Calu3 (cell line): ENCODE measurements at regions not wholly inside any gene's neighbourhood (a gene's known extent, or its start where the extent isn't known, plus 50 kb on each side); places are given as distances from the start of the nearest gene placed in this dataset.

Experiments
- BruUV-seq: library from RNA; stranded (reverse); fragments of 400-500 nt; replicated peaks from 2 replicates; lab custom pipeline; 2021; lab: Mats Ljungman, UMichigan
- CTCF ChIA-PET: fragments of 300-600 bp; sonication (Branson Sonifier 250); formaldehyde crosslinking; loops from one replicate; lab custom pipeline; 2022; ENCODE audit warnings: antibody characterized with exemption; lab: Charles Lee
- DNase-seq: peaks from one replicate; pipeline ENCODE4 v3.0.0; 2022
- H3K27ac Mint-ChIP-seq: one replicate; pipeline ENCODE4 v1.8.0; 2022; ENCODE audit warnings: mixed read lengths; ENCODE audit not compliant: unreplicated experiment
- H3K27me3 Mint-ChIP-seq: one replicate; pipeline ENCODE4 v1.8.0; 2022; ENCODE audit warnings: mixed read lengths; ENCODE audit not compliant: unreplicated experiment
- H3K36me3 Mint-ChIP-seq: one replicate; pipeline ENCODE4 v1.8.0; 2022; ENCODE audit warnings: mild to moderate bottlenecking, moderate library complexity, mixed read lengths; ENCODE audit not compliant: insufficient read depth, unreplicated experiment
- H3K4me1 Mint-ChIP-seq: one replicate; pipeline ENCODE4 v1.8.0; 2022; ENCODE audit warnings: mild to moderate bottlenecking, low read depth, mixed read lengths; ENCODE audit not compliant: unreplicated experiment
- H3K4me3 Mint-ChIP-seq: one replicate; pipeline ENCODE4 v1.8.0; 2022; ENCODE audit warnings: mild to moderate bottlenecking, low read depth, moderate library complexity, mixed read lengths; ENCODE audit not compliant: unreplicated experiment
- H3K9me3 Mint-ChIP-seq: one replicate; pipeline ENCODE4 v1.8.0; 2022; ENCODE audit warnings: low read depth, mixed read lengths; ENCODE audit not compliant: unreplicated experiment
- intact Hi-C: fragments of 100-400 bp; cut with micrococcal nuclease; formaldehyde crosslinking; loops from one replicate; pipeline ENCODE4 v1.10.0; 2022; ENCODE audit not compliant: unreplicated experiment
- TF ChIP-seq, protein P1 (sequence below): fragments of 200-600 bp; IDR thresholded peaks from one replicate; pipeline ENCODE4 v1.8.0; 2022; ENCODE audit warnings: antibody characterized with exemption; ENCODE audit not compliant: unreplicated experiment

DNA sequence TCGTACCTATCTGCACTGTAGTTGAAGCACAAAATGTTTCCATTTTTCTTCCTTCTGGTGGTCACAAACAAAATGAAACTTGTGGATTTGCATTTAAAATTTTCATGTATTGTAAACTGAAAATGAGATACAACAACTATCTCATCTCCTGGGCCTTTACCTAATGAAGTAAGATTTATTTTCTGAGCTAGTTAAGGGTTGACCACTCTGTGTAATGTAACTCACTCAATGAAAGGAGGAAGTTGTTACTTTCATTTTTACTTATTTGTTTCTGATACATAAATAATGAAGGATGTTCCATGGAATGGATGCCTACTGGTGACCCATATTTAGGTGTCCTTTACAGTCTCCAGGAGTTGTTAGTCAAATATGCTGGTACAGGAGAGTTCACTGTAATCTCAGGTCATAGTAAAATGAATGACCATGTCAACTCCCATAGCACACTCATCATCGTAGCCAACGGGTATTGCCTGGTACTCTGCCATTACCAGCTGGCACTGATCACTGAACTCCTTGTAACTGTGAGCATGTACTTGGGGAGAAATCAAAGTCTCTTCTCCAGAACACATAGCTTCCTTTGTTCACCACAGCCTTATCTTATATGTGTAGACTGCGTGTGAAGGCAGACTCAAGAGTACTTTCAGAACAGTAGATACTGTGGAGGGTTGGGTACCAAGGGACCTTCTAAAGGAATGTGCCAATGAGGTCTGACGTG lies 474.2 kb upstream of the ROBO2 start:
- Mint-ChIP-seq H3K36me3 (no peaks in the 10 kb centered on the region), H3K4me3 (no peak overlapping the region), H3K27me3 (no peaks in the 10 kb centered on the region), H3K27ac (no peak overlapping the region), H3K9me3 (peaks cover 6% of the 10 kb centered on the region), H3K4me1 (no peaks in the 10 kb centered on the region)
- BruUV-seq, result no TSS peak
- CTCF ChIA-PET, result no interaction called here
- DNase-seq, result no peak
- intact Hi-C loops, result no loop called here
- TF ChIP-seq, protein P1, sequence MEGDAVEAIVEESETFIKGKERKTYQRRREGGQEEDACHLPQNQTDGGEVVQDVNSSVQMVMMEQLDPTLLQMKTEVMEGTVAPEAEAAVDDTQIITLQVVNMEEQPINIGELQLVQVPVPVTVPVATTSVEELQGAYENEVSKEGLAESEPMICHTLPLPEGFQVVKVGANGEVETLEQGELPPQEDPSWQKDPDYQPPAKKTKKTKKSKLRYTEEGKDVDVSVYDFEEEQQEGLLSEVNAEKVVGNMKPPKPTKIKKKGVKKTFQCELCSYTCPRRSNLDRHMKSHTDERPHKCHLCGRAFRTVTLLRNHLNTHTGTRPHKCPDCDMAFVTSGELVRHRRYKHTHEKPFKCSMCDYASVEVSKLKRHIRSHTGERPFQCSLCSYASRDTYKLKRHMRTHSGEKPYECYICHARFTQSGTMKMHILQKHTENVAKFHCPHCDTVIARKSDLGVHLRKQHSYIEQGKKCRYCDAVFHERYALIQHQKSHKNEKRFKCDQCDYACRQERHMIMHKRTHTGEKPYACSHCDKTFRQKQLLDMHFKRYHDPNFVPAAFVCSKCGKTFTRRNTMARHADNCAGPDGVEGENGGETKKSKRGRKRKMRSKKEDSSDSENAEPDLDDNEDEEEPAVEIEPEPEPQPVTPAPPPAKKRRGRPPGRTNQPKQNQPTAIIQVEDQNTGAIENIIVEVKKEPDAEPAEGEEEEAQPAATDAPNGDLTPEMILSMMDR, result no peak

DNA sequence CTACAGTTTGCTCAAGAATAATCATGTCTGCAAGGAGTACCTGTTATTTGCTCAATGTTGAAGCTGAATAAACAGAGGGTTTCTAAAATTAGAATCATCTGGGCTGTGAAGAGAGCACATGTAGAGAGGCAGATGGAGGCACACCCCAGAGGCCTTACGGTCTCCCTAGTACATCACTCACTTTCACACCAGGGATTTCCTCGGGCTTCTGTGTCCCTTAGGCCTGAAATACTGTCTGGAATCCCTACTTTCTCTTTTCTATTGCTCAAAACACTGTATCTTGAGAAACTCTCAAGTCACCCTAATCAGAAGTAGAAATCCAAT lies 473.7 kb upstream of the ROBO2 start:
- H3K27ac Mint-ChIP-seq, result no peak overlapping the region
- H3K9me3 Mint-ChIP-seq, result peaks cover 6% of the 10 kb centered on the region
- H3K4me1 Mint-ChIP-seq, result no peaks in the 10 kb centered on the region
- CTCF ChIA-PET, result no interaction called here
- H3K27me3 Mint-ChIP-seq, result no peaks in the 10 kb centered on the region
- H3K4me3 Mint-ChIP-seq, result no peak overlapping the region
- H3K36me3 Mint-ChIP-seq, result no peaks in the 10 kb centered on the region
- no peak for DNase-seq
- intact Hi-C loops, result no loop called here
- BruUV-seq, result no TSS peak
- TF ChIP-seq, protein P1, result no peak

DNA sequence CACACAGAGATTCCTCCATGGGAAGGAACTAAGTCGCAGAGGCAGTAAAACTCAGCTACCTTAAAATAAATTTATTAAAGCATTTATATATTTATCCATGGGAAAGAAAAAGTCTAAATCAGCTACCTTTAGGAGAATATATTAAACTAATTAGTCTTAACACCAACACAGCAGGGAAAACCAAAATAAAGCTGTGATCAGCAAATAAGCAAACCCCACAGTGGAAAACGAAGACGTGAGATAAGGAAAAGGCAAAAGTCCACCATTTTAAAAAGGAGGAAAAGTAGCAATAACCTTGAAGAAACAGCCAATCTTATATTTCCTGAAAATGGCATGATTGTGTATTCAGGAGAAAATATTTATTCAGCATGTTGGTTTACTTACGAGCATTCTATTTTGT lies 473.0 kb upstream of the ROBO2 start:
- no peak overlapping the region for H3K4me3 Mint-ChIP-seq
- intact Hi-C loops, result no loop called here
- no peak overlapping the region for H3K27ac Mint-ChIP-seq
- BruUV-seq, result no TSS peak
- no peaks in the 10 kb centered on the region for H3K27me3 Mint-ChIP-seq
- TF ChIP-seq, protein P1, result no peak
- no peaks in the 10 kb centered on the region for H3K4me1 Mint-ChIP-seq
- H3K9me3 Mint-ChIP-seq, result peaks cover 4% of the 10 kb centered on the region
- CTCF ChIA-PET, result no interaction called here
- no peak for DNase-seq
- H3K36me3 Mint-ChIP-seq, result no peaks in the 10 kb centered on the region

DNA sequence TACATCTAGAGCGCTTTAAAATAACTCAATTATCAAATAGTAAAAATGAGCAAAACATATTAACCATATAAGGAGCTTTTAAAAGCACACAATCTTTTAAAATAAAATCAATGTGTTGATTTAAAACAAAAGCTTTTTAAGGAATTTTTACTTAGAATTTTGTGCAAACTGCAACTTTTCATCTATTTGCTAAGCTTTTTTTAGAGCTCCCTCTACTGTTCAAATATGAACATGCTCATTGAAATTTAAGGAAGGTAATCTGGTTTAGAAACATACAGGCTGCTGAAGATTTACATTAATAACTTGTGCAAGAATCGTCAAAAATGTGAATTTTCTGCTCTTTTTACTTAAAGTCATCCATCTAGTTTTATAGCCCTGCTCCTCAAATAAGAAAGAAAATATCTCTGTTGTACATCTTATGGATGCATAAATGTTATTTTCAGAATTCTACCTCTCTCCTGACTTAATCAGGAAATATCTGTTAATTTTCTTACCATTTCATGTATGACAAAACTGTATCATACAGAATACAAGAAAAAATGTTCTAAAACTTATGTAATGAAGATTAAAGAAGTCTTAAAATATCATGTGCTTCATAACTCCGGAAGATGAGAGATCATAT lies 469.4 kb upstream of the ROBO2 start:
- CTCF ChIA-PET, result interaction anchor here (0.5 to 0.9 kb wide), 3 partner anchors 14 to 563 kb away, joined by 3 read pairs; no protein-coding TSS in a partner anchor
- intact Hi-C loops, result loop anchor here (5.0 to 10.0 kb wide), 2 partner anchors 206 to 548 kb away; no protein-coding TSS in a partner anchor
- Mint-ChIP-seq H3K27me3 (no peaks in the 10 kb centered on the region), H3K27ac (no peak overlapping the region), H3K36me3 (no peaks in the 10 kb centered on the region), H3K4me3 (no peak overlapping the region), H3K4me1 (no peaks in the 10 kb centered on the region), H3K9me3 (peaks cover 5% of the 10 kb centered on the region)
- no TSS peak for BruUV-seq
- TF ChIP-seq, protein P1, result no peak
- no peak for DNase-seq
